ENCODE measurements at regions not wholly inside any gene's neighbourhood (a gene's known extent, or its start where the extent isn't known, plus 50 kb on each side); places are given as distances from the start of the nearest gene placed in this dataset.

DNA sequence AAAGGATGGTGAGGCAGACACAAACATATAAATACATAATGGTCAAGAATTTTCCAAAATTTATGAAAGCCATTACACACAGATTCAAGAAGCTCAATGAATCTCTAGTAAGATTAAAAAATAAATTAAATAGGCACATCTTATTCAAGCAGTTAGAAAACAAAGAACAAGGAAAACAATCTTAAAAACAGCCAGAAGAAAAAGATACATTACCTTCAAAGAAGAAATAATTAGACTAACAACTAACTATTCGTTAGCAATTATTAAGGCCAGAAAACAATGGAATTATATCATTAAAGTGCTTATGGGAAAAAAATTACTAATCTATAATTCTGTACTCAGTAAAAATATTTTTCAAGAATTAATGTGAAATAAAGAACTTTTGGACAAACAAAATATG is 593.1 kb downstream of the EBF1 start:
- H3K9me3 ChIP-seq = peaks cover 0 to 27% (median 21%) of the 10 kb centered on the region in 11 donors
- H3K27me3 ChIP-seq = no peaks in the 10 kb centered on the region
- H3K4me1 ChIP-seq = peaks cover 0 to 14% (median 0%) of the 10 kb centered on the region in 9 donors
- no peak overlapping the region for H3K27ac ChIP-seq
- WGBS, 2 donors = 92 to 94% methylated on average over 1 of the region's 1 CpG
- no peaks in the 10 kb centered on the region for H3K36me3 ChIP-seq
- TF ChIP-seq, protein P1, sequence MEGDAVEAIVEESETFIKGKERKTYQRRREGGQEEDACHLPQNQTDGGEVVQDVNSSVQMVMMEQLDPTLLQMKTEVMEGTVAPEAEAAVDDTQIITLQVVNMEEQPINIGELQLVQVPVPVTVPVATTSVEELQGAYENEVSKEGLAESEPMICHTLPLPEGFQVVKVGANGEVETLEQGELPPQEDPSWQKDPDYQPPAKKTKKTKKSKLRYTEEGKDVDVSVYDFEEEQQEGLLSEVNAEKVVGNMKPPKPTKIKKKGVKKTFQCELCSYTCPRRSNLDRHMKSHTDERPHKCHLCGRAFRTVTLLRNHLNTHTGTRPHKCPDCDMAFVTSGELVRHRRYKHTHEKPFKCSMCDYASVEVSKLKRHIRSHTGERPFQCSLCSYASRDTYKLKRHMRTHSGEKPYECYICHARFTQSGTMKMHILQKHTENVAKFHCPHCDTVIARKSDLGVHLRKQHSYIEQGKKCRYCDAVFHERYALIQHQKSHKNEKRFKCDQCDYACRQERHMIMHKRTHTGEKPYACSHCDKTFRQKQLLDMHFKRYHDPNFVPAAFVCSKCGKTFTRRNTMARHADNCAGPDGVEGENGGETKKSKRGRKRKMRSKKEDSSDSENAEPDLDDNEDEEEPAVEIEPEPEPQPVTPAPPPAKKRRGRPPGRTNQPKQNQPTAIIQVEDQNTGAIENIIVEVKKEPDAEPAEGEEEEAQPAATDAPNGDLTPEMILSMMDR (IDR thresholded peaks at IDR 0.05) = no peak
- intact Hi-C loops (cut with DNase I) = loop anchor here in 1 of 10 donors (10.0 kb wide), 1 partner anchor 138 kb away; no protein-coding TSS in a partner anchor
- ATAC-seq (no peak), DNase-seq (no peak)
- H3K4me3 ChIP-seq = no peak overlapping the region

DNA sequence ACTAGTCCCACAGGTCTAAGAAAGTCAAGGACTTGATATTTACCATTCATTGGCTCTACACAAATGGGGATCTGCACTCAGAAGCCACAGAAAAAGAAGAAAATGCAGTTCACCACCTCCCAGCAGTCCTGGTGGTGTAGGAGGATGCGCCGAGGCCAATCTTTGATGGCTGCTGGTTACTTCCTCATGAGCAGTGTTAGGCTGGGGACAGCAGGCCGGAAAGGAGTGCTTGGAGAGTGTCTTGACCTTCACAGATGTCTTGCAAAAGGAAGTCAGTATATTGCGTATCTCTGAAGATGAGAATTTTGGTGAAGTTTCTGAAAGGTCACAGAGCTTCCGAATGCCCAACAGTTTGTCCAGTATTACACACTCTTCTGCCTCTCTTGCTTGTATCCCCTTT is 597.0 kb downstream of the EBF1 start:
- 81 to 83% methylated on average over 5 of the region's 5 CpGs for WGBS, 2 donors
- H3K9me3 ChIP-seq = peaks cover 0 to 27% (median 21%) of the 10 kb centered on the region in 11 donors
- no peaks in the 10 kb centered on the region for H3K36me3 ChIP-seq
- ATAC-seq (peak in 4 of 8 donors; percentile 39 to 57 (median 48)), DNase-seq (peak in 1 of 2 donors; percentile 15)
- H3K27ac ChIP-seq = peak overlapping the region in 4 of 10 donors; percentile 18 to 41 (median 30)
- peaks cover 0 to 38% (median 11%) of the 10 kb centered on the region in 9 donors for H3K4me1 ChIP-seq
- TF ChIP-seq, protein P1 (IDR thresholded peaks at IDR 0.05) = no peak
- no peaks in the 10 kb centered on the region for H3K27me3 ChIP-seq
- no peak overlapping the region for H3K4me3 ChIP-seq
- intact Hi-C loops (cut with DNase I) = loop anchor here in 1 of 10 donors (10.0 kb wide), 1 partner anchor 142 kb away; no protein-coding TSS in a partner anchor

DNA sequence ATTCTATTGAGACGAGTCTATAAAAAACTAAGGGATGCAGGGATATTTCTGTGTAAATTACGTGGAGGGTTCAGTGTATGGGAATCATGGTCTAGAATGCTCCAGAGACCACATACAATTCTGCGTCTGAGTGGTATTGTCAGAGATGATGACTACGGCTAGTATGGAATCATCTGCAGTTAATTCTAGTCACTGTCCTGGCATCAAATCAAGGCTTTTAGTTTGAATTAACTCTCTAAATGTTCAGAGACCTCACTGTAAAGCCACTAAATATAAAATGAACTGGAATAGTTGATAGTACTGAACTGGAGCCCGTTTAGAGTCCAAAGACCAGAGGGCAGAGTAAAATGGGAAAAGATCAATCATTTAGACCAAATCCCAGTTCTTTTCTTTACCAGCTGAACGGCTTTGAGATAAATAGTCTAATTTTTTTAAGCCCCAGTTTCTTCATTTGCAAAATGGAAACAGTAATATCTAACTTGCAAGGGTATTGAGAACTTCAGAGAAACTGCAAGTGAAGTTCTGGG is 599.8 kb downstream of the EBF1 start:
- TF ChIP-seq, protein P1 (IDR thresholded peaks at IDR 0.05) = no peak
- ATAC-seq (no peak), DNase-seq (no peak)
- H3K27me3 ChIP-seq = no peaks in the 10 kb centered on the region
- peaks cover 0 to 1% (median 0%) of the 10 kb centered on the region in 11 donors for H3K9me3 ChIP-seq
- 58 to 62% methylated on average over 6 of the region's 6 CpGs for WGBS, 2 donors
- H3K36me3 ChIP-seq = no peaks in the 10 kb centered on the region
- intact Hi-C loops (cut with DNase I) = loop anchor here in 2 of 10 donors (2.0 to 10.0 kb wide), 2 partner anchors 69 to 145 kb away; no protein-coding TSS in a partner anchor
- no peak overlapping the region for H3K4me3 ChIP-seq
- H3K4me1 ChIP-seq = peaks cover 0 to 38% (median 11%) of the 10 kb centered on the region in 9 donors
- H3K27ac ChIP-seq = peak overlapping the region in 9 of 10 donors; percentile 3 to 76 (median 55)

DNA sequence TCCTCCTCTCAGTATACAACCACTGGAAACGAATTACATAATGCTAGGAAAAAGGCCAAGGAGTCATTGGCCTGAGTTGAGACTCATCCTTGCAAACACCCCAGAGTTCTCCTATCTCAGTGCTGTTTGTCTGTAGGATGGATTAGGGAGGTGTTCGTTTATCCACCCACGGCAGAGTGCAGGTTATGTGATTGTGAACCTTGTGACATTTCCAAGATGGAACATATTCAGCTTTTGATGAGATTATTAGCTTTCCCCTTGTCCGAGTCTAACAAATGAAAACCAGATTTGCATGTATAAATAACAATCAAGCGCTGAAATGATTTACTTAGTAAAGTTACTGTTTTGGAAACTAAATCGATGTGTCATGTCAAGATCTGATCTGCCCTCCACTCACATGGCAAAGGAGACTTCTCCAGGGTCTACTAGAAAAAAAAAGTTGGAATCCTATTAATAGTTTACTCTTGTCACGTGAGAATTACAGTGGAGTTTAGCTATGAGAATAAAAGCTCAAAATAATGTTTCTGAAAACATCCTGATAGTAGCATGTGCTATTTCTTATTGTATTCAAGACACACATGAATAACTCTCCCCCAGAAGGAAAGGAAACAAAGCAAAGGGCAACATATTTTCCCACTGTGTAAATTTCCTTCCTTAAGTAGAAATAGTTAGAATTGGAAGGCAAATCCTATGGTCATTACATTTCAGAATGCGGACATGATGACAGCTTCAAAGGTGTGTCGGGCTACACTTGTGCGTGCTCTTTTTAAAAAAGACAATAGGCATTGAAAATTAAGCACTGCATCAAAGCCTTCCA is 600.4 kb downstream of the EBF1 start:
- Histone ChIP-seq H3K4me1 (peaks cover 0 to 38% (median 11%) of the 10 kb centered on the region in 9 donors), H3K9me3 (peaks cover 0 to 1% (median 0%) of the 10 kb centered on the region in 11 donors), H3K4me3 (no peak overlapping the region), H3K27ac (peak overlapping the region in 9 of 10 donors; percentile 3 to 76 (median 55)), H3K36me3 (no peaks in the 10 kb centered on the region), H3K27me3 (no peaks in the 10 kb centered on the region)
- DNase-seq = peak in 1 of 2 donors; percentile 13
- TF ChIP-seq, protein P1 (IDR thresholded peaks at IDR 0.05) = no peak
- intact Hi-C loops (cut with DNase I) = no loop called here
- ATAC-seq = peak in 7 of 8 donors; percentile 64 to 88 (median 72)
- WGBS, 2 donors = 48 to 50% methylated on average over 10 of the region's 10 CpGs
